GM23338 (cell line): ENCODE measurements at regions not wholly inside any gene's neighbourhood (a gene's known extent, or its start where the extent isn't known, plus 50 kb on each side); places are given as distances from the start of the nearest gene placed in this dataset.

Experiments
- ATAC-seq: fragments of 200-7000 bp; cut with Tn5 transposase; 3 replicates; pipeline ENCODE4 v1.9.1; 2020
- DNase-seq: peaks from one replicate; pipeline ENCODE4 v3.0.0-alpha.2; 2015; ENCODE audit warnings: low spot score
- H2AFZ ChIP-seq: fragments of 200-600 bp; sonication (generic); 2 replicates; pipeline ENCODE4 v1.8.0; 2016; ENCODE audit warnings: antibody characterized with exemption, mild to moderate bottlenecking, moderate library complexity
- H3F3A ChIP-seq: fragments of 200-600 bp; sonication (generic); replicated peaks from 2 replicates; pipeline ENCODE4 v1.8.0; 2017; ENCODE audit warnings: antibody characterized with exemption, mixed run types, low read depth
- H3K27ac ChIP-seq: fragments of 200-600 bp; sonication (generic); 2 replicates; pipeline ENCODE4 v1.6.1; 2016; ENCODE audit warnings: low read depth
- H3K27me3 ChIP-seq: fragments of 200-600 bp; sonication (generic); 2 replicates; pipeline ENCODE4 v1.8.0; 2016; ENCODE audit warnings: mild to moderate bottlenecking, mixed run types, moderate library complexity; ENCODE audit not compliant: insufficient read depth
- H3K36me3 ChIP-seq: fragments of 200-600 bp; sonication (generic); 2 replicates; pipeline ENCODE4 v1.8.0; 2016; ENCODE audit warnings: mild to moderate bottlenecking; ENCODE audit not compliant: insufficient read depth
- H3K4me1 ChIP-seq: fragments of 200-600 bp; sonication (generic); 2 replicates; pipeline ENCODE4 v1.8.0; 2016; ENCODE audit warnings: mild to moderate bottlenecking, moderate library complexity; ENCODE audit not compliant: insufficient read depth
- H3K4me2 ChIP-seq: fragments of 200-600 bp; sonication (generic); 2 replicates; pipeline ENCODE4 v1.7.1; 2017; ENCODE audit warnings: mixed run types
- H3K4me3 ChIP-seq: fragments of 200-600 bp; sonication (generic); 2 replicates; pipeline ENCODE4 v1.6.1; 2016; ENCODE audit warnings: mixed run types
- H3K79me2 ChIP-seq: fragments of 200-600 bp; sonication (generic); replicated peaks from 2 replicates; pipeline ENCODE4 v1.8.0; 2017; ENCODE audit warnings: mild to moderate bottlenecking; ENCODE audit not compliant: insufficient read depth
- H3K9me2 ChIP-seq: fragments of 200-600 bp; sonication (generic); 2 replicates; pipeline ENCODE4 v1.8.0; 2017; ENCODE audit not compliant: insufficient read depth
- H4K20me1 ChIP-seq: fragments of 200-600 bp; sonication (generic); replicated peaks from 2 replicates; pipeline ENCODE4 v1.8.0; 2017; ENCODE audit warnings: mild to moderate bottlenecking; ENCODE audit not compliant: insufficient read depth
- H3K27ac Mint-ChIP-seq: 2 replicates; pipeline ENCODE4 v1.8.0; 2020; ENCODE audit warnings: inconsistent platforms, mild to moderate bottlenecking, moderate library complexity, mixed read lengths
- H3K27me3 Mint-ChIP-seq: 3 replicates; pipeline ENCODE4 v1.8.0; 2022; ENCODE audit warnings: low read depth, mild to moderate bottlenecking, moderate library complexity, mixed read lengths, inconsistent platforms; ENCODE audit not compliant: insufficient read depth, poor library complexity
- H3K36me3 Mint-ChIP-seq: 3 replicates; pipeline ENCODE4 v1.8.0; 2021; ENCODE audit warnings: low read depth, mild to moderate bottlenecking, inconsistent platforms, moderate library complexity, mixed read lengths
- H3K4me1 Mint-ChIP-seq: 3 replicates; pipeline ENCODE4 v1.8.0; 2020; ENCODE audit warnings: mild to moderate bottlenecking, inconsistent platforms, mixed read lengths
- H3K4me3 Mint-ChIP-seq: 3 replicates; pipeline ENCODE4 v1.8.0; 2021; ENCODE audit warnings: moderate library complexity, mild to moderate bottlenecking, inconsistent platforms, mixed read lengths
- H3K9me3 Mint-ChIP-seq: 3 replicates; pipeline ENCODE4 v1.8.0; 2020; ENCODE audit warnings: moderate library complexity, mild to moderate bottlenecking, inconsistent platforms, mixed read lengths
- CTCF ChIP-seq, 2 experiments: fragments of 200-600 bp in 1 of 2; sonication (generic) in 1 of 2; conservative IDR thresholded peaks; 2 replicates each; pipeline versions ENCODE4 v1.5.1 to v1.6.1; 2016 to 2017; ENCODE audit warnings: antibody characterized with exemption in 2 of 2, low read depth in 2 of 2, mild to moderate bottlenecking in 2 of 2, moderate library complexity in 1 of 2
- ETS1 ChIP-seq: IDR thresholded peaks from 2 replicates; pipeline ENCODE4 v1.6.1; 2016; ENCODE audit warnings: antibody characterized with exemption
- POLR2AphosphoS5 ChIP-seq: IDR thresholded peaks from 2 replicates; pipeline ENCODE4 v1.6.1; 2016; ENCODE audit warnings: antibody characterized with exemption, low read depth
- REST ChIP-seq: IDR thresholded peaks from one replicate; pipeline ENCODE4 v1.6.1; 2018; ENCODE audit warnings: antibody characterized with exemption; ENCODE audit not compliant: unreplicated experiment
- STAT1 ChIP-seq: IDR thresholded peaks from one replicate; pipeline ENCODE4 v1.6.1; 2016; ENCODE audit warnings: antibody characterized with exemption; ENCODE audit not compliant: unreplicated experiment
- ZNF114 ChIP-seq: fragments of 250-450 bp; sonication (Bioruptor Pico); IDR thresholded peaks from 2 replicates; pipeline ENCODE4 v1.5.0; 2020; ENCODE audit warnings: mild to moderate bottlenecking, moderate library complexity

GRCh38 chr1:67618285-67619018, 66.5 kb upstream of the GADD45A start (continued):
- no peak for TF ChIP-seq CTCF (conservative IDR thresholded peaks at IDR 0.05; ENCODE audit: low read depth in 2 of 2)
- TF ChIP-seq ZNF114 (CRISPR knock-in tag): no peak
- no peak for TF ChIP-seq POLR2AphosphoS5
- no peak for TF ChIP-seq REST
- no peak for TF ChIP-seq ETS1

- Histone ChIP-seq H3K4me3 (no peak overlapping the region), H3K79me2 (no peaks in the 10 kb centered on the region), H2AFZ (no peak overlapping the region), H4K20me1 (no peaks in the 10 kb centered on the region), H3K36me3 (no peaks in the 10 kb centered on the region), H3F3A (no peaks in the 10 kb centered on the region), H3K27me3 (no peaks in the 10 kb centered on the region), H3K4me1 (no peaks in the 10 kb centered on the region), H3K9me2 (no peaks in the 10 kb centered on the region), H3K4me2 (no peak overlapping the region), H3K27ac (no peak overlapping the region)
- ATAC-seq (no peak), DNase-seq (no peak)
- no peaks in the 10 kb centered on the region for H3K27me3 Mint-ChIP-seq
- H3K36me3 Mint-ChIP-seq: no peaks in the 10 kb centered on the region
- H3K9me3 Mint-ChIP-seq: no peaks in the 10 kb centered on the region
- H3K4me3 Mint-ChIP-seq: no peak overlapping the region
- H3K27ac Mint-ChIP-seq: no peak overlapping the region
- 0 out of 3 replicates have a peak, but pooled peaks cover 2% of the 10 kb centered on the region for H3K4me1 Mint-ChIP-seq
- no peak for TF ChIP-seq STAT1
- no peak for TF ChIP-seq REST
- no peak for TF ChIP-seq ETS1
Observed at GRCh38 chr1:67619080-67619479, 65.9 kb upstream of the GADD45A start.
